ENCODE measurements at regions not wholly inside any gene's neighbourhood (a gene's known extent, or its start where the extent isn't known, plus 50 kb on each side); places are given as distances from the start of the nearest gene placed in this dataset.
"Not testable (repeated sequence)": the region's sequence is repeated elsewhere in the genome, so short reads cannot be mapped to it uniquely, and the experiment has no call there.

DNA sequence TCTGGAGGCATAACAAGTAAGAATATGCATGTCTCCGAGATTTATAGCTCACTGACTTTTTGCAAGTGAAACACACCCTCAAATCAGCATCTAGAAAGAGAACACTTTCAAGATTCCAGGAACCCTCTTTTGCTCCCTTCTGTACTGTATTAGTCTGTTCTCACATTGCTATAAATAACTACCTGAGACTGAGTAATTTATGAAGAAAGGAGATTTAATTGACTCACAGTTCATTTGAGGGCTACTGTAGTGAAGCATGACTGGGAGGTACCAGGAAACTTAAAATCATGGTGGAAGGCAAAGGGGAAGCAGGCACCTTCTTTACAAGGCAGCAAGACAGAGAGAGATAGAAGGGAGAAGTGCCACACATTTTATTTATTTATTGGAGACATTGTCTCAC is 269.9 kb downstream of the UTRN start:
- no peak for DNase-seq (ENCODE audit: low read depth)
- TF ChIP-seq CTCF (conservative IDR thresholded peaks at IDR 0.05; ENCODE audit: low read depth, low read length), result no peak
- H3K4me3 ChIP-seq (ENCODE audit: low read depth, low read length), result no peak overlapping the region

DNA sequence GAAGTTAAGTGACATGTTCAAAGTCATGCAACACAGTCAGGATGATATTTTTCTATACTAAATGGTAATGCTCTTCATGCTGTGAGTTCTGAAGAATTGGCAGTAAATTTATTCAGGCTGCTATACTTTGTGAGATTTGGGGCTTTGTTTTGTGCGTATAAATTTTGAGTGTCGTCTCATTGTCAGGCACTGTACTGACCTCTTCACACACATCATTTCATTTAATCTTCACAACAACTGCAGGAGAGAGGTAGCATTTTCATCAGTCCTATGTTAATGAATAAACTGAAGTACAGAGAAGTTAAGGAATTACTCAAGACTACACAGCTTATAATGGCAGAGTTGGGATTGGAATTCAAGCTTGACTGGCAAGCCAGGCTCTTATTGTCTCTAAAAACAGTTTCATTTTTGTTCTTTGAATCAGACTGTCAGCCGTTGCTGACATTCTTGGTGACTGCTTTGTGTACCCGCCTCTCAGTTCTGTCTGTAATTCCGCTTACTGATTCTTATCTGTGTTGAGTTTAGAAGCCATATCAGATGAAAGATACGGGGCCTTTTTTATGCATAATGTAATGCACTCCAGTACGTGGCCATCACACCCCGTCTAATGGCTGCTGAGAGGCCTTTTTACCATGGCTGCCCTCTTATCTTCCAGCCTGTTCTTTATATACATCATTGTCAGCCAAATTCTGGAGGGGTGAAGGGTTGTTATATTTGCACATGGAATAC is 274.9 kb downstream of the UTRN start:
- DNase-seq (ENCODE audit: low read depth), result peak; percentile 41
- H3K4me3 ChIP-seq (ENCODE audit: low read depth, low read length), result no peak overlapping the region
- TF ChIP-seq CTCF (conservative IDR thresholded peaks at IDR 0.05; ENCODE audit: low read depth, low read length), result no peak

DNA sequence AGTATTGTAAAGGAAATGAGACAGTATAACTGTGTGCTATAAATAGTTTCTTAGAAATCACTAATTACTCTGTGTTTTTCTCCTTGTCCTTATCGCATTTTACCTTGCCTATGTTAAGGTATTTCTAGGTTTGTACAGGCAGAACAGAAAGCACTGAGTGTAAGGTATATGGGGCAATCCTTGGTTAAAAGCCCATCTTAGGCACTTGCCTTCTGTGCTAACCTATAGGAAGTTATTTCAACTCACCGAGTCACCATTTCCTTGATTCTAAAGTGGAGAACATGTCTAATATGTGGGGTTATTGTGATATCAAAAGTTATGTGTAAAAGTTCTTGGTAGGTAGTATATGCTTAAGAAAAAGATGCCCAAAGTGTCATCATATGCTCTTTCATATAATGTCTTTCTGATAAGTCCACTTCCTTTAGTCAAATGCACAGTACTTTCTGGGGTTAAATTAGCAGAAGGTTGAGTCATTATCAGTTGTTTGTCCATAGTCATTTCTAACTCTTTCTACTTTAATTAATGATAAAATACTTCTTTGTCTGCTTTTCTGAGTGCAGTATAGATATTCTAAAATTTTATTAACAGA is 276.4 kb downstream of the UTRN start:
- no peak for DNase-seq (ENCODE audit: low read depth)
- no peak for TF ChIP-seq CTCF (conservative IDR thresholded peaks at IDR 0.05; ENCODE audit: low read depth, low read length)
- no peak overlapping the region for H3K4me3 ChIP-seq (ENCODE audit: low read depth, low read length)

- no peak overlapping the region for H3K4me3 ChIP-seq (ENCODE audit: low read depth, low read length)
- no peak for TF ChIP-seq CTCF (conservative IDR thresholded peaks at IDR 0.05; ENCODE audit: low read depth, low read length)
- peak; percentile 73 for DNase-seq (ENCODE audit: low read depth)
Observed at GRCh38 chr6:144564202-144564601, 279.1 kb downstream of the UTRN start.

DNA sequence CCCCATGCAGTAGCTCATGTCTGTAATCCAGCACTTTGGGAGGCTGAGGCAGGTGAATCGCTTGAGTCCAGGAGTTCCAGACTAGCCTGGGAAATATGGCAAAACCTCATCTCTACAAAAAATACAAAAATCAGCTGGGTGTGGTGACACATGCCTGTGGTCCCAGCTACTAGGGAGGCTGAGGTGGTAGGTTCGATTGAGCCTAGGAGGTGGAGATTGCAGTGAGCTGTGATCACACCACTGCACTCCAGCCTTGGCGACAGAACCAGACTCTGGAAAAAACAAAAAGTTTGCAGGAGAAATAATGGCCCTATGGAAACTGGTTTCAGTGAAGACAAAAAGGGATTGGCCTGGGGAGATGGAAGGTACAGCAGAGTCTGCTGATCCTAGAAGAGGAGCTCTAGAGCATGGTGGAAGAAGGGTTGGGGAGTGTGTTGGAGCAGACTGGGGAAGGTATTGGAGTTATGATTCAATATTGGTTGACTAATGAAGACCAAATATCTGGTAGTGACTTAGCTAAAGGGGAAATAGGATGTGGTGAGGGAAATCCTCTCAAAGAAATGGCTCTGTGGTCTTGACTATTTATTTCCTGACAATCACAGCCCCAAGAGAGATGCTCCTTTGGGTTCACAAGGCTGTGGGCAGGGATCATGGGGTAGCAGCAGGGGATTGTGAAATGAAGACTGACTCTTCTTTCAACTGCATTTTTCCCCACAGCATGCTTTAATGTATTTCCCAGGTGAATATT is 281.9 kb downstream of the UTRN start:
- peak; percentile 41 for DNase-seq (ENCODE audit: low read depth)
- TF ChIP-seq CTCF (conservative IDR thresholded peaks at IDR 0.05; ENCODE audit: low read depth, low read length), result no peak
- no peak overlapping the region for H3K4me3 ChIP-seq (ENCODE audit: low read depth, low read length)

DNA sequence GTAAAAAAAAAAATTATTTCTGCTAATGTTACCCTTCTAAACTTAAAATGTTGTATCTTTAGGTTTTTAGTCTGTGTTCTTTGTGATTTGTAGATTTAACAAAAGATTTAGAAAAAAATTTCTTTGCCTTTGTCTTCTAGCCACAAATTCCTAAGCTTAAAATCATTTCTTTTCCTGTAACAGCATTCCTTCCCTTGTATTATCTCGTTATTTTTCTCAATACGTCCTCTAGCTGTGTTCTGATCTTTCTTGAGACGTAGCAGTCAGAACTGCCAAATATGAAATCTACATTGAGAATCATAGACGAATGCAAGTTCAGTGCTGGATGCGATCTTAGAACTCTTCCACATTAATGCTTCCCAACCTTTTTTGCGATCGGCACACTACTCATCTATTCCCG is 283.1 kb downstream of the UTRN start:
- no peak overlapping the region for H3K4me3 ChIP-seq (ENCODE audit: low read depth, low read length)
- DNase-seq (ENCODE audit: low read depth), result peak; percentile 30
- no peak for TF ChIP-seq CTCF (conservative IDR thresholded peaks at IDR 0.05; ENCODE audit: low read depth, low read length)

GRCh38 chr6:144572541-144572940 is 287.4 kb downstream of the UTRN start:
- not testable (repeated sequence) for DNase-seq (ENCODE audit: low read depth); H3K4me3 ChIP-seq (ENCODE audit: low read depth, low read length)

Measured in choroid plexus epithelial cell (primary cell).